GM12864 (cell line): ENCODE measurements at regions not wholly inside any gene's neighbourhood (a gene's known extent, or its start where the extent isn't known, plus 50 kb on each side); places are given as distances from the start of the nearest gene placed in this dataset.

Experiments used
- DNase-seq: peaks from one replicate; pipeline ENCODE4 v3.0.0-alpha.2; 2011; ENCODE audit warnings: low read depth
- H3K4me3 ChIP-seq: 2 replicates; pipeline ENCODE4 v1.5.1; 2011; ENCODE audit warnings: mild to moderate bottlenecking, low read depth, low read length, control low read depth
- CTCF ChIP-seq: IDR thresholded peaks from 2 replicates; pipeline ENCODE4 v1.5.1; 2011; ENCODE audit warnings: low read depth, mild to moderate bottlenecking, moderate library complexity, low read length, control low read depth, inconsistent platforms; ENCODE audit errors: missing control alignments

- H3K4me3 ChIP-seq: no peak overlapping the region
- no peak for DNase-seq
- no peak for TF ChIP-seq CTCF
Measured at GRCh38 chr16:87040169-87041117, 276.7 kb downstream of the C16orf95 start.

GRCh38 chr16:87041286-87041685 lies 275.9 kb downstream of the C16orf95 start:
- H3K4me3 ChIP-seq: no peak overlapping the region
- TF ChIP-seq CTCF: no peak
- no peak for DNase-seq

GRCh38 chr16:87042551-87043230 lies 274.5 kb downstream of the C16orf95 start:
- no peak overlapping the region for H3K4me3 ChIP-seq
- TF ChIP-seq CTCF: no peak
- DNase-seq: no peak

DNA sequence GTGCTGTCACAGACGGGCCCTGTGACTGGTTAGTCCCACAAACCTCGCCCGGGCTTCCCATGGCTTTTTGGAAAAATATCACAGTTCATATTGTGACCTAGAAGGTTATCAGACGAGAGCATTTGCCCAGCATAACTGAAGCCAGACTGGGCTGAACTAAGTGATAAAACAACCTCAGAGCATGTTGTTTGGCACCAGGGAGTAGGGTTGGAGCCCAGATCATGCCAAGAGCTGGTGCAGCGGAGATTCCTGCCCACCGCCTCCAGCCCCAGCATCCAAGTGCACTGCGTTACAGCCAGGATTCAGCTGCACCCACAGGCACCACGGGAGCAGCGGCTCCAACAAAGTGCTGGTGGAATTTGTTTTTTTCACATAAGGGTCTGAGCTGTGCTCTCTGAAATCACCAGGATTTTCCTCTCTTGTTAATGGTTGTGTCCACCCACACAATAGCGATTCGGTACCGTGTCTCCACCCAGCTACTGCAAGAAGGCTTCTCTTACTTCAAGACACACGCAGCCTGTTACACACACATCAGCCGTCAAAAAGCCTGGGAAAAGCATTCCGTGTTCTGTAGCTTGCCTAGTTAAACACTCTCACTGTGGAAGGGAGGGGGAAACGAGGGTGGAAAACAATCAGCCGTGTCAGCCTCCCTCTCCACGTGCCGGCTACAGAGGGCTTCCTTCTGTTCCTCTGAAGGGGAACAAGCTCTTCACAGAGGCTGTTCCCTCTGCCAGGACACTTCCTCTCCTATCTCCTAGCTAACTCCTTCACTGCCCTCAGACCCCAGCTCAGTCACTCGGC lies 273.8 kb downstream of the C16orf95 start:
- DNase-seq: no peak
- H3K4me3 ChIP-seq: no peak overlapping the region
- no peak for TF ChIP-seq CTCF

- DNase-seq: no peak
- TF ChIP-seq CTCF: no peak
- no peak overlapping the region for H3K4me3 ChIP-seq
Measured at GRCh38 chr16:87044032-87044382, 273.2 kb downstream of the C16orf95 start.

DNA sequence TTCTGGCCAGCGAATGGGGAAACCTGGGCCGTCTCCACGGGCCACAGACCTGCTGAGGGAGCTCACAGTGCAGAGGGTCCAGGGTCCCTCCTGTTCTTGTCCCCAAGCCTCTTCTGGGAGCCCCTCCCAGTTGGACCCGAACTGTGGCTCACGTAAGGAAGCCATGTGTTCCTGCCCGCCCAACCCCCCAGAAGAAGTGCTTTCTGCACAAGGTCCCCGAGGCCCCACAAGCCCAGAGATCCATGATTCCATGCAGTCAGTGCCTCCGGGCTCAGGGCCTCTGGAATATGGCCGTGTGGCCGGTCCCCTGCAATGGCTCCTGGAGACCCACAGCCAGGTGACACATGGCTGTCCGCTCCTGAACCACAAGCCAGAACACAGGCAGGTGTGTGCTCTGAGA lies 272.4 kb downstream of the C16orf95 start:
- no peak for DNase-seq
- no peak for TF ChIP-seq CTCF

More for the DNA sequence above, 272.4 kb downstream of the C16orf95 start:
- H3K4me3 ChIP-seq: no peak overlapping the region
